ENCODE measurements at regions not wholly inside any gene's neighbourhood (a gene's known extent, or its start where the extent isn't known, plus 50 kb on each side); places are given as distances from the start of the nearest gene placed in this dataset.

DNA sequence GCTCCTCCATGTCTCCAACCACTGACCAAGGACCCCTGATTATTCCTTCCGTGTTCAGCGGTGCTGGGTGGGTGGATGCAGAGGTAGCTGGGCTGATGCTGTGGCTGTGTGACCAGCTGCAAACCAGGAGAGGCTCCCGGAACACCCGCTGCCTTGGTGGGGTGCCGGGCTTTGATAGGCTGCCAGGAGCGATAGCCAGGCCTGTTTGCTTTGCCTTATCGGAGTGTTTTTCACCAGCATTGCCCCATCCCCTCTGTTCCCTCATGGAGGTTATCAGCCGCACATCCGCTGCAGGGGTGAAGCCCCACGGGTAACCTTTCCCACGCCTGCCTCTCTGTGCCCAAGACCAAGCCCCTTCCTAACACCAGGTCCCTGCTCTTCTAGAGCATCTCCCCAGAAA, 354.3 kb downstream of the C16orf95 start:
- no peaks in the 10 kb centered on the region for H3K9me3 Mint-ChIP-seq
- H3K36me3 Mint-ChIP-seq (ENCODE audit: low read depth), result no peaks in the 10 kb centered on the region
- peaks cover 98% of the 10 kb centered on the region for H3K4me1 Mint-ChIP-seq
- TF ChIP-seq, protein P1, sequence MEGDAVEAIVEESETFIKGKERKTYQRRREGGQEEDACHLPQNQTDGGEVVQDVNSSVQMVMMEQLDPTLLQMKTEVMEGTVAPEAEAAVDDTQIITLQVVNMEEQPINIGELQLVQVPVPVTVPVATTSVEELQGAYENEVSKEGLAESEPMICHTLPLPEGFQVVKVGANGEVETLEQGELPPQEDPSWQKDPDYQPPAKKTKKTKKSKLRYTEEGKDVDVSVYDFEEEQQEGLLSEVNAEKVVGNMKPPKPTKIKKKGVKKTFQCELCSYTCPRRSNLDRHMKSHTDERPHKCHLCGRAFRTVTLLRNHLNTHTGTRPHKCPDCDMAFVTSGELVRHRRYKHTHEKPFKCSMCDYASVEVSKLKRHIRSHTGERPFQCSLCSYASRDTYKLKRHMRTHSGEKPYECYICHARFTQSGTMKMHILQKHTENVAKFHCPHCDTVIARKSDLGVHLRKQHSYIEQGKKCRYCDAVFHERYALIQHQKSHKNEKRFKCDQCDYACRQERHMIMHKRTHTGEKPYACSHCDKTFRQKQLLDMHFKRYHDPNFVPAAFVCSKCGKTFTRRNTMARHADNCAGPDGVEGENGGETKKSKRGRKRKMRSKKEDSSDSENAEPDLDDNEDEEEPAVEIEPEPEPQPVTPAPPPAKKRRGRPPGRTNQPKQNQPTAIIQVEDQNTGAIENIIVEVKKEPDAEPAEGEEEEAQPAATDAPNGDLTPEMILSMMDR (IDR thresholded peaks at IDR 0.05), result no peak
- no peak overlapping the region for H3K27ac Mint-ChIP-seq
- DNase-seq, result no peak
- no peak overlapping the region for H3K4me3 Mint-ChIP-seq
- peaks cover 32% of the 10 kb centered on the region for H3K27me3 Mint-ChIP-seq (ENCODE audit: low read depth, poor library complexity)

DNA sequence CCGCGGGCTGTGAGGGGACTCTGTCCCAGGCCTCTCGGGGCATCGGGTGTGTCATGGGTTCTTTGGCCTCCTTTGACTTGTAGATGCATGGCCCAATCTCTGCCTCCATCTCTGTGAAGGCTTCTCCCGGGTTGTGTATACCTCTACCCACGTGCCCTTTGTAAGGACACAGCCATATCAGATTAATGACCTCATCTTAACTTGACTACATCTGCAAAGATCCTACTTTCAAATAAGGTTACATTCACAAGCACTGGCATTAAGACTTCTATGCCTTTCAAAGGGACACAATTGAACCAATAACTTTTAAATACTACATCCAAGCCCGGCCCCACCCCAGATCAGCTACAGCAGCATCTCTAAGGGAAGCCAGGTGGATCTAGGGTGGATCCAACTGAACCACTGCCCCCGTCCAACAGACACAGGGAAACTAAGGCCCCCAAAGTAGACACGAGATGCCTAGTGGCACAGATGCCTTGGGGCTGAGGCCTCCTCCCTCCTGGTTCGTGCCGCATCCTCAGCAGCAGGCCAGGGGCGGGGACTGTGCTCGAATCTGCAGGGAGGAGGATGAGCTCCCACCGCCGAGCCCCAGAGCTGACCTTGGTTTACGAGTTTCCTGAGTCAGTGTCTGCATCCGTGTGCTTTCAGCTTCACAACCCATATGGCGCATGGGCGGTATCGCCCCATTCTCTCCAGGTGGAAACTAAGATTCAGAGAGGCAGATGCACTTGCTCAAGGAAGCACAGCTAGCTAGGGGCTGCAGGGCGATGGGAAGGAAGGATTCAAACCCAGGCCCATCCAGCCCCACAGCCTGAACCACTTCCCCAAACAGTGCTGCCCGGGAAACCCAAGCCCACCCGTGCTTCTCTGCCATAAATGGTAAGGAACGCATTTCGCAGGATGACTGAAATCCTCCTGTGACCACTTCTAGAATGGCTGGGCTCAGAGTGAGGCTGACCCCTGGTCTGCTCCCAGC, 353.3 kb downstream of the C16orf95 start:
- H3K4me3 Mint-ChIP-seq, result no peak overlapping the region
- H3K9me3 Mint-ChIP-seq, result peaks cover 3% of the 10 kb centered on the region
- no peak overlapping the region for H3K27ac Mint-ChIP-seq
- DNase-seq, result no peak
- TF ChIP-seq, protein P1 (IDR thresholded peaks at IDR 0.05), result no peak
- H3K27me3 Mint-ChIP-seq (ENCODE audit: low read depth, poor library complexity), result peaks cover 39% of the 10 kb centered on the region
- H3K36me3 Mint-ChIP-seq (ENCODE audit: low read depth), result no peaks in the 10 kb centered on the region
- peaks cover 95% of the 10 kb centered on the region for H3K4me1 Mint-ChIP-seq

DNA sequence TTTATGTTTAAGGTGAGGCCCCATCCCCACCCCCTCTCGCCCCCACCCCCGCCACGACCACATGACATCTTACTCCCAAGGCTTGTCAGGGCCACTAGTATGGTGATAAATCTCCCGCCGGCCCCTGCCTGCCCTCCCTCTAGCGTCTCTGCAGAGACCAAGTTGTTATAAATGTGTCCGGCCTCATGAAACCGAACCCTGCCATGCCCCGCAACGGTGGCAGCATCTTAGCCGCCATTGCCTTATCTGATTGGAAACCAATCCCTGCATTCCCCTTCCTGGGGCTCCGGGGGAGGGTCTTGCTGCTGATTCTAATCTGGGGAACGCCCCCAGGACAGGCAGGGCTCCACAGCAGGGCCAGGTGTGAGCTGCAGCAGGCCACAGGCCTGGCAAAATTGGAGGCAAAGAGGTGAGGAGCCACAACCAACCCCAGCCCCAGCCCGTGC, 352.4 kb downstream of the C16orf95 start:
- H3K27me3 Mint-ChIP-seq (ENCODE audit: low read depth, poor library complexity), result peaks cover 42% of the 10 kb centered on the region
- DNase-seq, result peak; percentile 40
- no peak overlapping the region for H3K27ac Mint-ChIP-seq
- H3K9me3 Mint-ChIP-seq, result peaks cover 6% of the 10 kb centered on the region
- TF ChIP-seq, protein P1 (IDR thresholded peaks at IDR 0.05), result no peak
- H3K36me3 Mint-ChIP-seq (ENCODE audit: low read depth), result no peaks in the 10 kb centered on the region
- peaks cover 90% of the 10 kb centered on the region for H3K4me1 Mint-ChIP-seq
- no peak overlapping the region for H3K4me3 Mint-ChIP-seq

DNA sequence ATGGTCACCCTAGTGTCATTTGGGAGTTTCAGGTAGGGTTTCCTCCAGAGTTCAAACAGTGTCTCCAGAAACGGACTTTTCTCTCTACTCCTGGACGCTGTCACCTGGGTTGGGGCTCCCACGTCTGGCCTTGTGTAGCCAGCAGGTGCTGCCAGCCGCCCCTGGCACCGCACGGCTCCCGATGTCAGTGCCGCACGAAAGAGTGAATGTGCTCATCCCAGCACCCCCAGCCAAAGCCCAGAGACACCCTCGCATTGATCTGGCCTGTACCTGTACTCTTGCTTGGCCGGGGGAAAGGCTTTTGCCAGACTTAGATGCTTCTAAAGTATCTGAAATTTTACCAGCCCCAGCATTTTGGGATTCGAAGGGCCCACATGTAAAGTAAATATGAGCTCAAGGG, 351.9 kb downstream of the C16orf95 start:
- no peak for DNase-seq
- peaks cover 85% of the 10 kb centered on the region for H3K4me1 Mint-ChIP-seq
- H3K27me3 Mint-ChIP-seq (ENCODE audit: low read depth, poor library complexity), result peaks cover 42% of the 10 kb centered on the region
- peak overlapping the region; percentile 14 for H3K4me3 Mint-ChIP-seq
- peaks cover 9% of the 10 kb centered on the region for H3K9me3 Mint-ChIP-seq
- H3K36me3 Mint-ChIP-seq (ENCODE audit: low read depth), result no peaks in the 10 kb centered on the region
- TF ChIP-seq, protein P1 (IDR thresholded peaks at IDR 0.05), result no peak
- peak overlapping the region; percentile 9 for H3K27ac Mint-ChIP-seq

DNA sequence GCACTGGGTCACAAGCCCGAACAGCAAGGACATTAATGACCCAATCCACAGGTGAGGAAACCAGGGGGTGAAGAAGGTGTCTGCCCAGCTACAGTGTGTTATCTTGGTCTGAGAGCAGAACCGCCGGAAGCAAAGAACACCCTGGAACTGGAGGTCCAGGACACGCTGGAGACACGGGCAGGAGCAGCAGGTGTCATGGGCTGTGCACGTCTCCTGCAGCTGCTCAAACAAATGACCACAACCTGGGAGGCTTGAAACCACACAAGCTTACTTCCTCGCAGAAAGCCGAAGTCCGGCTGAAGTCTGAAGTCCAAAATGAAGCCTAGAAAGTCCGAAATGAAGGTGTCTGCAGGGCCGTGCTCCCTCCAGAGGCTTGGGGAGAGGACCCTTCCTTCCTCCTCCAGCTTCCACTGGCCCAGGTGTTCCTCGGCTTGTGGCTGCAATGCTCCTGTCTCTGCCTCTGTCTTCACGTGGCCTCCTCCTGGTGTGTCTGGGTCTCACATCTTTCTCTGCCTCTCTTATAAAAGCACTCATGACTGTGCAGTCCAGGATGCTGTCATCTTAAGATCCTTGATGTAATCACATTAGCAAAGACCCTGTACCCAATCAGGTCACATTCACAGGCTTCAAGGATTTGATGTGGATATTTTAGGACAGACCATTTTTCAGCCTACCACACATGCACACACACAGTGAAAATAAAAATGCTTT, 351.2 kb downstream of the C16orf95 start:
- no peak for DNase-seq
- Mint-ChIP-seq H3K9me3 (peaks cover 9% of the 10 kb centered on the region), H3K27ac (peak overlapping the region; percentile 9), H3K4me1 (peaks cover 78% of the 10 kb centered on the region), H3K4me3 (peak overlapping the region; percentile 15), H3K36me3 (ENCODE audit: low read depth) (no peaks in the 10 kb centered on the region), H3K27me3 (ENCODE audit: low read depth, poor library complexity) (peaks cover 38% of the 10 kb centered on the region)
- TF ChIP-seq, protein P1 (IDR thresholded peaks at IDR 0.05), result no peak

Measured in nephron progenitor cell (in vitro differentiated cells).